ENCODE measurements at regions not wholly inside any gene's neighbourhood (a gene's known extent, or its start where the extent isn't known, plus 50 kb on each side); places are given as distances from the start of the nearest gene placed in this dataset.

DNA sequence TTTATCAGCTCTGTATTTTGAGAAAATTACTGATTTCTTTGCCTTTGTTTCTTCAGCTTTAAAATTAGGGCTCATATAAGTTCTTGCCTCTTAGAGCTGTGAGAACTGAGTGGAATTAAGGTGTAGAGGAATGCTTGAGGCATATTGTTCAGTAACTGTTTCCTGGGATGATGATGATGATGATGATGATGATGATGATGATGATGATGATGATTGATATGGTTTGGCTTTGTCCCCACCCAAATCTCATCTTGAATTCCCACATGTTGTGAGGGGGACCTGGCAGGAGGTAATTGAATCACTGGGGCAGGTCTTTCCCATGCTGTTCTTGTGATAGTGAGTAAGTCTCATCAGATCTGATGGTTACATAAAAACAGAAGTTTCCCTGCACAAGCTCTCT, 118.7 kb downstream of the CHRM3 start:
- TF ChIP-seq, protein P1, sequence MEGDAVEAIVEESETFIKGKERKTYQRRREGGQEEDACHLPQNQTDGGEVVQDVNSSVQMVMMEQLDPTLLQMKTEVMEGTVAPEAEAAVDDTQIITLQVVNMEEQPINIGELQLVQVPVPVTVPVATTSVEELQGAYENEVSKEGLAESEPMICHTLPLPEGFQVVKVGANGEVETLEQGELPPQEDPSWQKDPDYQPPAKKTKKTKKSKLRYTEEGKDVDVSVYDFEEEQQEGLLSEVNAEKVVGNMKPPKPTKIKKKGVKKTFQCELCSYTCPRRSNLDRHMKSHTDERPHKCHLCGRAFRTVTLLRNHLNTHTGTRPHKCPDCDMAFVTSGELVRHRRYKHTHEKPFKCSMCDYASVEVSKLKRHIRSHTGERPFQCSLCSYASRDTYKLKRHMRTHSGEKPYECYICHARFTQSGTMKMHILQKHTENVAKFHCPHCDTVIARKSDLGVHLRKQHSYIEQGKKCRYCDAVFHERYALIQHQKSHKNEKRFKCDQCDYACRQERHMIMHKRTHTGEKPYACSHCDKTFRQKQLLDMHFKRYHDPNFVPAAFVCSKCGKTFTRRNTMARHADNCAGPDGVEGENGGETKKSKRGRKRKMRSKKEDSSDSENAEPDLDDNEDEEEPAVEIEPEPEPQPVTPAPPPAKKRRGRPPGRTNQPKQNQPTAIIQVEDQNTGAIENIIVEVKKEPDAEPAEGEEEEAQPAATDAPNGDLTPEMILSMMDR (IDR thresholded peaks at IDR 0.05; ENCODE audit: low read length): no peak
- no peak for TF ChIP-seq EZH2phosphoT487 (IDR thresholded peaks at IDR 0.05; ENCODE audit: low read length)
